Heart right ventricle (tissue), 16 donors: ENCODE measurements at regions not wholly inside any gene's neighbourhood (a gene's known extent, or its start where the extent isn't known, plus 50 kb on each side); places are given as distances from the start of the nearest gene placed in this dataset.
"Not testable (repeated sequence)": the region's sequence is repeated elsewhere in the genome, so short reads cannot be mapped to it uniquely, and the experiment has no call there.

ENCODE experiments used
- ATAC-seq, 8 donors: fragments of 200-7000 bp; cut with Tn5 transposase; one replicate each; pipeline ENCODE4 v1.9.1; 2020; ENCODE audit warnings: mild to moderate bottlenecking in 8 of 8, moderate library complexity in 8 of 8, moderate number of reproducible peaks in 1 of 8
- DNase-seq, 2 donors: peaks; one replicate each; pipeline ENCODE4 v3.0.0-alpha.2; 2020
- H3K27ac ChIP-seq, 10 donors: fragments of 200-600 bp; sonication (generic) in 2 of 10; one replicate each; pipeline versions ENCODE4 v1.5.0 to v1.8.0; 2020 to 2022; ENCODE audit warnings: mild to moderate bottlenecking in 3 of 10
- H3K27me3 ChIP-seq, 7 donors: fragments of 200-600 bp; one replicate each; pipeline ENCODE4 v1.8.0; 2021 to 2022; ENCODE audit warnings: mild to moderate bottlenecking in 2 of 7
- H3K36me3 ChIP-seq, 9 donors: fragments of 200-600 bp; sonication (generic) in 1 of 9; one replicate each; pipeline versions ENCODE4 v1.5.0 to v1.8.0; 2020 to 2022; ENCODE audit warnings: mild to moderate bottlenecking in 2 of 9
- H3K4me1 ChIP-seq, 9 donors: fragments of 200-600 bp; sonication (generic) in 1 of 9; one replicate each; pipeline versions ENCODE4 v1.5.0 to v1.8.0; 2020 to 2022; ENCODE audit warnings: mild to moderate bottlenecking in 4 of 9
- H3K4me3 ChIP-seq, 10 donors: fragments of 200-600 bp; sonication (generic) in 2 of 10; one replicate each; pipeline versions ENCODE4 v1.5.0 to v1.8.0; 2020 to 2022; ENCODE audit warnings: mild to moderate bottlenecking in 7 of 10, moderate library complexity in 2 of 10
- H3K9me3 ChIP-seq, 11 donors: fragments of 200-600 bp in 10 of 11; sonication (generic) in 2 of 11; one replicate each; pipeline versions ENCODE4 v1.5.0 to v1.8.0; 2013 to 2022; ENCODE audit warnings: mild to moderate bottlenecking in 2 of 11, control low read depth in 1 of 11, moderate library complexity in 1 of 11
- CTCF ChIP-seq, 9 donors: fragments of 200-600 bp; sonication (generic) in 2 of 9; IDR thresholded peaks; one replicate each; pipeline versions ENCODE4 v1.5.0 to v1.8.0; 2021 to 2022; ENCODE audit warnings: antibody characterized with exemption in 9 of 9, mild to moderate bottlenecking in 5 of 9, moderate library complexity in 1 of 9
- WGBS, 2 donors: extraction: QIAGEN DNeasy Blood & Tissue Kit; methylation state at CpG; one replicate each; pipeline ENCODE4 v1.1.7; 2013; ENCODE audit warnings: inconsistent platforms in 1 of 2; 5-methylcytosine and 5-hydroxymethylcytosine counted together
- intact Hi-C, 10 donors: fragments of 100-400 bp; cut with DNase I; formaldehyde crosslinking; loops; one replicate each; pipeline versions ENCODE4 v1.11.1 to v1.14.2; 2022
- donor health status: Arrhythmogenic right ventricular cardiomyopathy.
- donor health status: ischemic (EF 13 %, LVEDD 7.1; RV severe dilation, severe dysfunction).
- donor health status: healthy with polysubstance abuse.
- donor health status: DM: no; HTN: yes; CAD: no.
- donor health status: DM: no; HTN: no; CAD: no.
- donor health status: ischemic (EF 25% LVEDD 6.9; RV normal size, moderate dysfunction).
- donor health status: ischemic (EF 25% LVEDD 5.7; RV mildly dilated, moderate dysfunction).
- donor health status: healthy.
- donor health status: DM: yes; HTN: yes; CAD: no.
- donor health status: Ischemic cardiomyopathy.
- donor health status: ischemic (EF 35%, LVEDD 5.7; RV mildly dilated, moderate dysfunction).
- donor health status: nonischemic (EF 11% LVEDD 7.7; RV severe dilation, severe dysfunction).
- donor health status: DM: yes; HTN: yes; CAD: no.
- donor health status: PGD.
- donor health status: ischemic (EF 29% LVEDD 5.4; RV normal size, mild dysfunction).
- donor health status: nonischemic (EF 23%, LVEDD 6.1; RV moderate dilation, normal function).

GRCh38 chr12:38120438-38120837 is 196.1 kb upstream of the ALG10B start:
- intact Hi-C loops: loop anchor here in 1 of 10 donors (5.0 kb wide), 1 partner anchor 887 kb away; no protein-coding TSS in a partner anchor
- DNase-seq (no peak), ATAC-seq (no peak)
- WGBS, 2 donors: 62 to 63% methylated on average over 5 of the region's 5 CpGs
- peaks cover 0 to 24% (median 0%) of the 10 kb centered on the region in 11 donors for H3K9me3 ChIP-seq
- no peak for TF ChIP-seq CTCF (IDR thresholded peaks at IDR 0.05)
- H3K4me1 ChIP-seq: no peaks in the 10 kb centered on the region
- H3K27ac ChIP-seq: no peak overlapping the region
- H3K36me3 ChIP-seq: no peaks in the 10 kb centered on the region
- H3K27me3 ChIP-seq: no peaks in the 10 kb centered on the region
- H3K4me3 ChIP-seq: no peak overlapping the region

- not testable (repeated sequence) for H3K4me3 ChIP-seq, H3K27me3 ChIP-seq, ATAC-seq, DNase-seq, H3K36me3 ChIP-seq, H3K27ac ChIP-seq, H3K4me1 ChIP-seq
- peaks cover 0 to 21% (median 0%) of the 10 kb centered on the region in 11 donors for H3K9me3 ChIP-seq
- WGBS, 2 donors: 58% methylated on average over 2 of the region's 2 CpGs
- intact Hi-C loops: loop anchor here in 1 of 10 donors (5.0 kb wide), 1 partner anchor 884 kb away; no protein-coding TSS in a partner anchor
Observed at GRCh38 chr12:38123028-38123427, 193.5 kb upstream of the ALG10B start.

GRCh38 chr12:38123566-38124246 is 192.9 kb upstream of the ALG10B start:
- no peak for DNase-seq

GRCh38 chr12:38124247-38125012 is 192.1 kb upstream of the ALG10B start:
- ATAC-seq (no peak), DNase-seq (no peak)
- 35 to 39% methylated on average over 3 of the region's 3 CpGs for WGBS, 2 donors
- Histone ChIP-seq H3K4me1 (no peaks in the 10 kb centered on the region), H3K27me3 (peaks cover 0 to 8% (median 0%) of the 10 kb centered on the region in 7 donors), H3K4me3 (no peak overlapping the region), H3K36me3 (no peaks in the 10 kb centered on the region), H3K9me3 (peaks cover 0 to 21% (median 0%) of the 10 kb centered on the region in 11 donors), H3K27ac (no peak overlapping the region)
- no peak for TF ChIP-seq CTCF (IDR thresholded peaks at IDR 0.05)
- intact Hi-C loops: loop anchor here in 1 of 10 donors (5.0 kb wide), 1 partner anchor 883 kb away; no protein-coding TSS in a partner anchor

More at GRCh38 chr12:38123566-38124246, 192.9 kb upstream of the ALG10B start:
- intact Hi-C loops: loop anchor here in 1 of 10 donors (5.0 kb wide), 1 partner anchor 884 kb away; no protein-coding TSS in a partner anchor
- Histone ChIP-seq H3K27ac (no peak overlapping the region), H3K9me3 (peaks cover 0 to 21% (median 0%) of the 10 kb centered on the region in 11 donors), H3K36me3 (no peaks in the 10 kb centered on the region), H3K4me1 (no peaks in the 10 kb centered on the region), H3K4me3 (no peak overlapping the region), H3K27me3 (peaks cover 0 to 8% (median 0%) of the 10 kb centered on the region in 7 donors)
- no peak for ATAC-seq
- no peak for TF ChIP-seq CTCF (IDR thresholded peaks at IDR 0.05)
- WGBS, 2 donors: 62 to 66% methylated on average over 8 of the region's 8 CpGs
